Mucosa of rectum (tissue), 2 donors: ENCODE measurements at regions not wholly inside any gene's neighbourhood (a gene's known extent, or its start where the extent isn't known, plus 50 kb on each side); places are given as distances from the start of the nearest gene placed in this dataset.

Source experiments
- H3K27ac ChIP-seq, 2 donors: one replicate each; pipeline ENCODE4 v1.7.0; 2013; ENCODE audit warnings: inconsistent platforms in 2 of 2, low read depth in 2 of 2, low read length in 2 of 2
- H3K27me3 ChIP-seq, 2 donors: one replicate each; pipeline ENCODE4 v1.7.0; 2013; ENCODE audit warnings: low read length in 2 of 2; ENCODE audit not compliant: control insufficient read depth in 2 of 2, insufficient read depth in 2 of 2
- H3K36me3 ChIP-seq, 2 donors: one replicate each; pipeline ENCODE4 v1.7.0; 2013; ENCODE audit warnings: low read length in 2 of 2; ENCODE audit not compliant: control insufficient read depth in 2 of 2, insufficient read depth in 2 of 2
- H3K4me1 ChIP-seq, 2 donors: one replicate each; pipeline ENCODE4 v1.7.0; 2013; ENCODE audit warnings: low read length in 2 of 2, mild to moderate bottlenecking in 1 of 2; ENCODE audit not compliant: control insufficient read depth in 2 of 2, insufficient read depth in 2 of 2
- H3K4me3 ChIP-seq, 2 donors: one replicate each; pipeline ENCODE4 v1.7.0; 2013; ENCODE audit warnings: low read length in 2 of 2
- H3K9ac ChIP-seq, 2 donors: one replicate each; pipeline ENCODE4 v1.7.0; 2013; ENCODE audit warnings: low read length in 2 of 2, low read depth in 1 of 2, mild to moderate bottlenecking in 1 of 2
- H3K9me3 ChIP-seq, 2 donors: one replicate each; pipeline ENCODE4 v1.7.0; 2013; ENCODE audit warnings: low read length in 2 of 2; ENCODE audit not compliant: control insufficient read depth in 2 of 2
- donor health status: healthy.
- donor health status: Normal muscosa, but diverticular disease.

DNA sequence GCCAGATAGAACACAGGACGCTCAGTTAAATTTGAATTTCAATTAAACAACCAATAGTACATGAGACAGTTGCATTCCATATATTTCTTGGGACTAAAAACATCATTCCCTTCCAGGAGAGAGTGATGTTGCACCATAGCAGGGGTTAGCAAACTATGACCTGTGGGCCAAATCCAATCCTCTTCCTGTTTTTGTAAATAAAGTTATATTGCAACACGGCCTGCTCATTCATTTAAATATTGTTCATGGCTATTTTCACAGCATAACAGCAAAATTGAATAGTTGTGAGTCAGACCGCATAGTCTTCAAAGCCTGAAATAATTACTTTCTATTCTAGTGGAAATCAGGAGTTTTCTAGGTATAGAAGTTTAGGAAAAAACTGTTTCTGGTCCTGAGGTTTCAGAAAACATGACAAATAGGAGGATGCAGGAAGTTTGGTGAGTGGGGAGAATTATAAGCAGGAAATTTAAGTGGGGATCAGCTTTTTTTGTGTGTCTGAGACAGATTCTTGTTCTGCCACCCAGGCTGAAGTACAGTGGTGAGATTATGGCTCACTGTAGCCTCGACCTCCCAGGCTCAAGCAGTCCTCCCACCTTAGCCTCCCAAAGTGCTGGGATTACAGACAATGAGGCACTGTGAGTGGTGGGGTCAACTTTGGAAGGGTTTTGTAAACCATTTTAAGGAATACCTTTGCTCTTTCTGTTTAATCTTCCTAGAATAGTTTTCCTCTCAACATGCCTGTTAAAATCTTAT lies 131.5 kb downstream of the SOCS6 start:
- no peaks in the 10 kb centered on the region for H3K36me3 ChIP-seq
- H3K4me1 ChIP-seq = peaks cover 7 to 16% of the 10 kb centered on the region in 2 donors
- H3K9me3 ChIP-seq = no peaks in the 10 kb centered on the region
- H3K27ac ChIP-seq = no peak overlapping the region
- H3K27me3 ChIP-seq = no peaks in the 10 kb centered on the region
- H3K9ac ChIP-seq = no peak overlapping the region
- H3K4me3 ChIP-seq = no peak overlapping the region

DNA sequence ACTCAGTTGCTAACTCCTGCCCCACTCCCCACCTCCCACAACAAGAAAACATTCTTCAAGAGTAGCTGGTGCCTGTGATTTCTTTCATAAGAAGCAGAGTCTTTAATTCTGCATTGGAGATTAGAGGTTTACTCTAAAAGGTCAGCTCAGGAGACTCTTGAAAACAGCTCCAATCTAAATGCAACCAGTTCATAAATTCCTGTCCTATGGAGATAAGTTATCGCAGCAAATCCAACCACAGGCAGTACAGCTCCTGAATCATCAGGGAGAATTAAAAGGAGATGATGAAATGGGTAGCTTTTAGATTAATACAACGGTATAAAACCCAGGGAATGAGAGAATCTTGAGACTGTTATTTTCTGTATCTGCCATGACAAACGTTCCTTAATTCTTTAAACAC lies 130.7 kb downstream of the SOCS6 start:
- Histone ChIP-seq H3K27me3 (no peaks in the 10 kb centered on the region), H3K27ac (no peak overlapping the region), H3K9me3 (no peaks in the 10 kb centered on the region), H3K4me3 (no peak overlapping the region), H3K36me3 (no peaks in the 10 kb centered on the region), H3K4me1 (peaks cover 7 to 16% of the 10 kb centered on the region in 2 donors), H3K9ac (no peak overlapping the region)

DNA sequence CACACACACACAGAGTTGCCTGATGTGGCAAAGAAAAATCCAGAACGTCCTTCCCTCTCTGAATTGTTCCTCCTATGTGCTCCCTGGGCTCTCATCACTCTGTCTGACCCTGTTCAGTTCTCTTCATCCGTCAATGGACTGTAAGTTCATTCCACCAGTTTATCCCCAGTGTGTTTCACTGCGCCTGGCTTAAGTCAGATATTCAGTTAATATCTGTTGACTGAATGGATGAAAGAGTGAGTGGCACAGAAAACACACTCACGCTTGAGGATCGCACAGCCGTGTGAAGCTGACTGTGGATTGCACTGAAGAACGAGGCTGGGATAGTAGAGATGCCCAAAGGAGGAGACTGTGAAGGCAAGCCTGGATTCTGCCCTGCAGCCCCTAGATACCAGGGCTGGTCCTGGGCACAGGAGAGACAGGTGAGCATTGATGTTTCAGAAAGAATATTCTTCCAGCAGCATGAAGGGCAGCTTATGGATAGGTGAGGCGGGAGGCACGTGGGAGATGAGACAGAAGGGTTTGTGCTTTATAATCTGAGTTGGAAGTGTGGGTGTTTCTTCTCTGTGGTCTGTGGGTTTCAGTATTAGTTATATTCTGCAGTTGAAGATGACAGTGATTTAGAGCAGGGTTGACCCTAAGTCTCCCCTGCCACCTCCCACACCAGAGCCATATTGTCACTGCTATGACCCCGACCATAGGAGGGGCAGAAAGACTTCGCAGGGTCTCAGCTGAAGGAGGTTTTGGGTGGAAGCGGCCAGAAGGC lies 129.9 kb downstream of the SOCS6 start:
- Histone ChIP-seq H3K36me3 (no peaks in the 10 kb centered on the region), H3K27me3 (no peaks in the 10 kb centered on the region), H3K27ac (no peak overlapping the region), H3K9me3 (no peaks in the 10 kb centered on the region), H3K4me3 (no peak overlapping the region), H3K4me1 (peaks cover 7 to 16% of the 10 kb centered on the region in 2 donors), H3K9ac (no peak overlapping the region)

DNA sequence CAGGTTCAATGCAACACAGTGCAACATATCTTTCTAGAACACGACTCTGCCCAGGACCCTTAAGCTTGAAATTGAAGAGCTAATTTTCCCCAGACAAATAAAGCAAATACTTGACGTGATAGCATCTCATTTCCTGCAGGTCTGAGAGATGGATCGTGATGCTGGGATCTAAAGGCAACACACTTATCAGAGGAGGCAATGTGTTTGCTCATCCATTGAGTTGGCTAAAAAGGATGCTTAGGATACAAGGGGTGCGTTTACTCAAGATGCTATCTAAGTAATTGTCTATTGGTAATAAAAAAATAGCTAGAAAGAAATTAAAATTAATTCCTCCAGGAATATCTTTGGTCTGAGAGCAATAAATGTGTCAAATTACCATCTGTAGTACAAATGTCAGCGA lies 129.0 kb downstream of the SOCS6 start:
- Histone ChIP-seq H3K9ac (no peak overlapping the region), H3K27ac (no peak overlapping the region), H3K4me3 (no peak overlapping the region), H3K9me3 (no peaks in the 10 kb centered on the region), H3K27me3 (no peaks in the 10 kb centered on the region), H3K4me1 (peaks cover 0 to 8% of the 10 kb centered on the region in 2 donors), H3K36me3 (no peaks in the 10 kb centered on the region)

DNA sequence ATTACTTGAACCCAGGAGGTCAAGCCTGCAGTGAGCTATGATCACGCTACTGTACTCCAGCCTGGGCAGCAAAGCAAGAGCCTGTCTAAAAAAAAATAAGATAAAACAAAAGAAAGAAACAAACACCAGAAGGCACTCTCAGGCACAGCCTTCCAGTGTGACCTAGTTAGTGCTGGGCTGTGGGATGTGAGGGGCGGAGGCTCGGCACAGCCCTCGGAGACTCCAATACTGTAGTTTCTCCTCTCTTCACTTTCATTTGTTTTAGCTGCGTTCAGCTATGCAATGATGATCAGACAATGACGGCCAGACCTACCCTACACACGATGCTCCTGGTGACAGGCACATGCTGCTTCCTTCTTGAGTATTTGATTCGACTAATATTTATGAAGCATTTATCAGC lies 127.7 kb downstream of the SOCS6 start:
- Histone ChIP-seq H3K9ac (no peak overlapping the region), H3K36me3 (no peaks in the 10 kb centered on the region), H3K27ac (no peak overlapping the region), H3K27me3 (no peaks in the 10 kb centered on the region), H3K4me3 (no peak overlapping the region), H3K4me1 (peaks cover 0 to 3% of the 10 kb centered on the region in 2 donors), H3K9me3 (no peaks in the 10 kb centered on the region)

DNA sequence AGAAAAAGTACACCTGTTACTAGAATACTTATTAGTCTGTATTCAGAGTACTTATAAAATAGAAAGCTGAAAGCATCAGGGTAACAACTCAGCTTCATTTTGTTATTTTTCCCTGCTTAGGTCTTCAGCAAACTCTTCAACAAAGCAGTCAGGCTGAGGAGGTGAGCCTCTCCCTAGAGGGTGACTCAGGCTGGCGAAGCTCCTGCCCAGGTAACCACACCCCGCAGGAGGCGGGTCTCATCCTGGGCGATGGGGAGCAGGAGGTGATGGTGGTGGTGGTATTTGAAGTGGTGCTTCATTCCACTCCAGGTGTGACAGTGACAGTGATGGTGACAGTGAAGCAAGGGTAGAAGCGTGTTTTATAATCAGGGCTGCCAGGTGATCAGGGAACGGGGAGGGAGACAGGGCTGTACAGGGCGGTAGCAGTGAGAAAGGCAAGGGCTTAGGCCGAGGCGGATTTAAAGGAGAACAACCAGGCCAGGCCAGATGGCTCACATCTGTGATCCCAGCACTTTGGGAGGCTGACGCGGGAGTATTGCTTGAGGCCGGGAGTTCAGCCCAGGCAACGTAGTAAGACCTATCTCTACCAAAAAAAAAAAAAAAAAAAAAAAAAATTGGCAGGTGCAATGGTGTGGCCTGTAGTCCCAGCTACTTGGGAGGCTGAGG lies 127.1 kb downstream of the SOCS6 start:
- H3K27ac ChIP-seq = no peak overlapping the region
- H3K4me3 ChIP-seq = no peak overlapping the region
- no peak overlapping the region for H3K9ac ChIP-seq
- no peaks in the 10 kb centered on the region for H3K9me3 ChIP-seq
- no peaks in the 10 kb centered on the region for H3K36me3 ChIP-seq
- H3K27me3 ChIP-seq = no peaks in the 10 kb centered on the region
- no peaks in the 10 kb centered on the region for H3K4me1 ChIP-seq

DNA sequence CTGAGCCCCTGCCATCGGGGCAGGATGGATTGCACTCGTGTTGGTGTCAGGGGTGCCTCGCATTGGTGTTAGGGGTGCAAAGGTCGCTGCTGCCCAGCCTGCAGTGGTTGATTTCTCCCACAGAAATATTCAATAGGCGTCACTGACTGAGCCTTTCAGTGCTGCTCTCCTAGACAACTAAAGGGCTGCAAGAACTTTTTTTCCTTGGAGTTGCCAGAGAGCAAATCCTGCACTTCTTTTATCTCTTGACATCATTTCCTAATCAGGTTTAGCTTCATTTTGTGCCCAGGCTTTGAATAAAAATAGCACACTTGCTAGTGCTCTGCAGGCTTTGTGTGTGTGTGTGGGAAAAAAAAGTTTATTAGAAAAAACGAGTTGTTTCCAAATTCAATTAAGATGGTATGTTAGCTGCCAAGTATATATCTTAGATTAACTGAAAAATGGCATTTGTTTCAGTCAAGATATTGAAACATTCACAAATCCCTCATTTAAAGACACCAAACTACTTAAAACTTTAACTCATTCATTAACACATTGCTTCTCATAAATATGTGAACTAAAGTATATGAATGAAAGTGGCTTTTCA lies 125.6 kb downstream of the SOCS6 start:
- no peak overlapping the region for H3K4me3 ChIP-seq
- H3K4me1 ChIP-seq = no peaks in the 10 kb centered on the region
- no peak overlapping the region for H3K9ac ChIP-seq
- no peaks in the 10 kb centered on the region for H3K27me3 ChIP-seq
- no peaks in the 10 kb centered on the region for H3K9me3 ChIP-seq
- no peaks in the 10 kb centered on the region for H3K36me3 ChIP-seq
- H3K27ac ChIP-seq = no peak overlapping the region

DNA sequence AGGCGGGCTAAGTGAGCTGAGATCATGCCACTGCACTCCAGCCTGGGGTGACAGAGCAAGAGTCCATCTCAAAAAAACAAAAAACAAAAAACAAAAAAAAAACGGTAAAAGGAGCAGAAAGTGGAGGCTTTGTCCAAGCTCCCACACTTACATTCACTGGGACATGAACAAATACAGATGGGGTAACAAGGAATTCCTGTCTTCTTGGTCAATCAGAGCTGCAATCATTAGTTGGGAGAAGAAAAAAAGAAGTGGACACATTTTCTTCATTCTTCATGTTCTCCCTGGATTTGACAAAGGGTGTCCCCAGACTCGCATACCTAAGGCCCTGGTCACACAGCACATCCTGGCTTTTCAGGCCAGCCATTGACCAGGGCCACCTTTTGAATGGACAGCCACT lies 124.6 kb downstream of the SOCS6 start:
- Histone ChIP-seq H3K27me3 (no peaks in the 10 kb centered on the region), H3K4me1 (no peaks in the 10 kb centered on the region), H3K36me3 (no peaks in the 10 kb centered on the region), H3K27ac (no peak overlapping the region), H3K9ac (no peak overlapping the region), H3K4me3 (no peak overlapping the region), H3K9me3 (no peaks in the 10 kb centered on the region)

DNA sequence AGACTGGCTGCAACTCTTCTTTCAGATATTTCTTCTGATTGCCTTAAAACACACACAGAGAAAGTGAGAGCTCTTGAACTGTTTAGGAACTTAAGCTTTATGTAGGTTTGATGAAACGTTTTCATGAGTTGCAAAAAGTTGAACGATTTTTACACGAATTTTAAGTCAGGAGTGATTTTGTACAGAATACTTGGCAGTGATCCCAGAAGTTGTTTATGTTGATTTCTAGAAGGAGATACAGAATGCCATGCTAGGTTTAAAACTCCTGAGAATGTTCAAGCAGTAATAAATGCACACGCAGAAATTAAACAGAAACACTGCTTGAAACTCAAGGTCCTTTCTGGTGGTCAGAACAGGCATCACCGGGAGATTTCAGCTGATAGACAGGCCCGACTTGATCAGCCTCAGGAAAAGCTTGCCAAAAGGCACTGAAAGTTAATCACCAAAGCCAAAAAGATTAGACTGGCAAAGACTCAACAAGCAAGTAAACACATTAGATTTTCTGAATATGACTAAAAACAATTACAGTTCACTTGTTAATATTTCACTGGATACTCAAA lies 123.1 kb downstream of the SOCS6 start:
- H3K27me3 ChIP-seq = no peaks in the 10 kb centered on the region
- no peak overlapping the region for H3K27ac ChIP-seq
- no peak overlapping the region for H3K9ac ChIP-seq
- no peak overlapping the region for H3K4me3 ChIP-seq
- H3K9me3 ChIP-seq = no peaks in the 10 kb centered on the region
- H3K36me3 ChIP-seq = no peaks in the 10 kb centered on the region
- no peaks in the 10 kb centered on the region for H3K4me1 ChIP-seq

DNA sequence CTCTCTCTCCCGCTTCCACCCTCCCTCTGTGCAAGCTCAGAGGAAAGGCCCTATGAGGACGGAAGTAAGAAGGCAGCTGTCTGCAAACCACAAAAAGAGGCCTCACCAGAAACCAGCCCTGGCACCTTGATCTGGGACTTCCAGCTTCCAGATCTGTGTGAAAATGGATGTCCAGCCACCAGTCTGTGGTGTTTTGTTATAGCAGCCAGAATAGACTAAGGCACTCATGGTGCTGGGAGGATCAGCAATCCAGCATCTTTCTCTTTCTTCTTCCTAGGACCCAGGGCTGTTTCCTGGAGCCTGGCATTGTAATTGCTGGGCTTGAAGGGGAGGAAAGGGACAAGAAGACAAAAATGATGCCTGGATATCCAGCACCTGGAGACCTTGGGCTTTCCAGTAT lies 122.5 kb downstream of the SOCS6 start:
- Histone ChIP-seq H3K9ac (no peak overlapping the region), H3K27ac (no peak overlapping the region), H3K9me3 (no peaks in the 10 kb centered on the region), H3K4me1 (no peaks in the 10 kb centered on the region), H3K27me3 (no peaks in the 10 kb centered on the region), H3K4me3 (no peak overlapping the region), H3K36me3 (no peaks in the 10 kb centered on the region)
